GM19455 (cell line): ENCODE measurements at regions not wholly inside any gene's neighbourhood (a gene's known extent, or its start where the extent isn't known, plus 50 kb on each side); places are given as distances from the start of the nearest gene placed in this dataset.

Source experiments
- ATAC-seq: cut with Tn5 transposase; IDR thresholded peaks from one replicate; pipeline ENCODE4 v1.9.1; 2021; ENCODE audit not compliant: unreplicated experiment

DNA sequence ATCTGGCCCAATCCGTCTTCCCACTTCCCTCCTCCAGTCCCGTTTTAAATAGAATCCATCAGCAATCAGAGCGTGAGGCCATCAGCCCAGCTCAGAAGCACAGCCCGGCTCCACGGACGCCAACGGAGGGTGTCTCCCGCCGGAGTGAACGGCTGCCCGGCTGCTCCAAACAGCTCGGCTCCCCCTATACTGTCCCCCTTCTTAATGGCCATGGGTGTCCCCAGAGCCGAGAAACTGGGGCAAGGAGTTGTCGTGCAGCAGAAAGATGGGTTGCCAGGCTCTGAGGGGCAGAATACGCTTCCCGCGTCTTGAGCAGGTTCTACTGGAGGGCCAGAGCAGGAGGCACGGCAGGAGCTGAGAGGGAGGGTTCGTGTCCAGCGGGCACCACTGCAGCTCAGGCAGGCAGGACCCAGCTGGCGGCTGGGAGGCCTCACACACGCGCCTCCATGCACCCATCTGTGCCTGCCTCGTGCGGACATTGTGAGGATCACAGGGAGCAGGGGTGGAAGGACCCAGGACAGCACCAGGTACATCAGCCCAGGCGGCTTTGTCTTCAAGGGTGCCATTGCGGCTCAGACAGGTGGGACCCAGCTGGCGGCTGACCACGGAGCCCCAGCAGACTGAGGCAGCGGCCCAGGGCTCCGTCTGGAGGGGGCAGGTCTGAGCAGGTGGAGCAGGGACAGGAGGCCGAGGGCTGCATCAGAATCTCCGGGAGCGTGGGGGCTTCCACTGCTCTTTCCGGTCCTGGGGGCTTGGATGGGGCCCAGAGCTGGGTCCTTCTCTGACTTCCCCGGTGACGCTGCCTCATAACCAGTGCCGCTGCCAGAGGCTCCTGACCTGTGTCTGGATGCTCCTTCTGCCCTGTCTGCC lies 882.7 kb downstream of the BRD1 start:
- ATAC-seq, result no peak

- no peak for ATAC-seq
Measured at GRCh38 chr22:48944433-48944750, 883.3 kb downstream of the BRD1 start.

- no peak for ATAC-seq
Measured at GRCh38 chr22:48943567-48944432, 883.9 kb downstream of the BRD1 start.

- ATAC-seq, result no peak
Measured at GRCh38 chr22:48942698-48943566, 884.7 kb downstream of the BRD1 start.

GRCh38 chr22:48941903-48942575 lies 885.6 kb downstream of the BRD1 start:
- ATAC-seq, result no peak

GRCh38 chr22:48941033-48941902 lies 886.4 kb downstream of the BRD1 start:
- no peak for ATAC-seq

DNA sequence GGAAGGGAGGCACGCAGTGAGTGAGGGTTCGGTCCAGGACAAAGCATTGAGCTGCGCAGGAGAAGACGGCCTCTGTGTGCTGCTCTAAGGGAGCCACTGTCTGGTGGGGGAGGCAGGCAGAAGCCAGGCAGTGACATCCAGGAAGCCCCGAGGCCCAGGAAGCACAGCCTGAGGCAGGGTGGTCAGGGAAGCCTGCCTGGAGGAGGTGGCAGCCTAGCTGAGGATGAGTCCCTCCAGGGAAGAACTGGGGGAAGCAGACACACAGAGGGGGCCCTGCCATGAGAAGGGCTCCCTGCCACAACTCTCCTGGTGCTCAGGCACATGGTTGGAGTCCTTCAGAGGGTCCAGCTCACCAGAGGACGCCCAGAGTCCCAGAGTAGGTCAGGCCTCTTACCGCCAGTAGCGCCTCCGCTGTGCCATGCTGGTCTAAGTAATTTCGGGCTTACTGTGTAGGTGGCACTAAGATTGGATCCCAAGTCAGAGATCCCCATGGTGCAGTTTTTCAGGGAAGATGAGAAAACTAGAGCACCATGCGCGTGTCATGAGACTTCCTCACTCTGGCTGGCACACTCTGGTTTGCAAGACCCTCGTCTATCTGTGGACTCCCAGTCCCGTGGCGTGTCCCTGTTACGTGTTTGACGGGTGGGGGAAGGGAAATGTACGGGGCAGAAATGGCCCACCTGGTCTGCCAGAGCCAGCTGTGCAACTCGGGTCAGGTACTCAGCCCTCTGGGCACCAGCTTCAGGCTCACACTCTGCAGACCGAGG lies 887.2 kb downstream of the BRD1 start:
- no peak for ATAC-seq

GRCh38 chr22:48939441-48940265 lies 888.0 kb downstream of the BRD1 start:
- ATAC-seq, result no peak

- no peak for ATAC-seq
Measured at GRCh38 chr22:48938741-48939140, 888.9 kb downstream of the BRD1 start.

GRCh38 chr22:48937032-48937639 lies 890.5 kb downstream of the BRD1 start:
- ATAC-seq, result no peak

DNA sequence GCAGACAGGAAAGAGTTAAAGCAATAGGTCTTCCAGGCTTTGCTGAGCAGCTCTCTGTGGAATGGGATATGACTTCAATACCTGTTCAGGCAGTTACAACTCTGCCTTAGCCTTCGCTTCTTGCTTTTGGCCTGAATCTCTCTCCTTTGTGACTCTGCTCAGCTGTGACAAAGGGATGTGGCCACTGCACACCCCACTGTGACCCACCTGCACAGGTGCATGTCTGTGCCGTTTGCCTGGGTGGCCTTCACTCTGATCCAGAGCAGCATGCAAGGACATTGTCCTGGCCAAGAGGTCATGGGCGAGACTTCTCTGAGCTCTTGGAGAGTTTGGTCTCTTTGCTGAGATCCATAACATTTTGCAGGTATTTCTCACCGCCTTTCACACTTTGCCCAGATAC lies 891.3 kb downstream of the BRD1 start:
- ATAC-seq, result no peak

GRCh38 chr22:48934446-48934845 lies 893.2 kb downstream of the BRD1 start:
- ATAC-seq, result no peak

- no peak for ATAC-seq
Measured at GRCh38 chr22:48931452-48931851, 896.2 kb downstream of the BRD1 start.

DNA sequence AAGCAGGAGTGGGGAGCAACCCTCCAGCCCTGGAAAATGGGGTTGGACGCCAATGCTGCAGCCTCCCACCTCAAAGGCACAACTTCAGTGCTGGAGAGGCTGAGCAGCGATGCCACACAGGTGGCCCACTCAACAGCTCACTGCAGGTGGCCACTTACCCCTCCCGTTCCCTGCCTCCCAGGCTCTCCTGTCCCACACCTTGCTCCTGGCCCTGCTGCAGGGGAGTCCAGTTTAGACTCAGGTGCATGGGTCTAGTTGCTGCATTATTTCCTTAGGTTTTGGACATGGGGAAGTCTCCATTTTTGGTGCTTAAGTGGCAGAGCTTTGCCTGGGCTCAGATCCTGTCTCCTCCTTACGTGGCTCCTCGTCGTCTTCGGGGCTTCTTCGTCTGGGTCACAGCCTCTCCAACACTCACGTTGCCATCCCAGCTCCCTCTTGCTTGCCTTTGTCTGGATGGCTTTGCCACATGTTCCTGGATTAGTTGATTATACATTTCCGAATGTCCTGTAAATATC lies 898.3 kb downstream of the BRD1 start:
- ATAC-seq, result no peak

GRCh38 chr22:48927591-48927990 lies 900.1 kb downstream of the BRD1 start:
- ATAC-seq, result no peak

DNA sequence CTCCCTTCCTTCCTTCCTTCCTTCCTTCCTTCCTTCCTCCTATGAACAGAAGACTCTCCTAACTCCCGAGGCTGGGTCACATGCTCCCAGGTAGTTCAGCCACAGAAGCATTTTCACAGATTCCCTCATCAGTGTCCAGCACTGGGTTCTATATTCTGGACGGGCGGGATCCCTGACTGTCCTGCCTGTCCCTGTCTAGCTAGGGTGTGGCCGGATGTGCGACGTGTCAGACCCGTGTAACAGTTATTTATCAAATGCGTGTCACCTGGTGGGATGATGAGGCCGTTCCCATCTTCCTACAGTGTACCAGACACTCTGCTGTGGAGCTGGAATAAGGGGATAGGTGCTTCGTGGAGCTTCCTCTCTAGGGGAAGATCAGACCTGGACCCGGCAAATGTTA lies 901.0 kb downstream of the BRD1 start:
- no peak for ATAC-seq

GRCh38 chr22:48926136-48926535 lies 901.5 kb downstream of the BRD1 start:
- ATAC-seq, result no peak
